ENCODE measurements at regions not wholly inside any gene's neighbourhood (a gene's known extent, or its start where the extent isn't known, plus 50 kb on each side); places are given as distances from the start of the nearest gene placed in this dataset.

DNA sequence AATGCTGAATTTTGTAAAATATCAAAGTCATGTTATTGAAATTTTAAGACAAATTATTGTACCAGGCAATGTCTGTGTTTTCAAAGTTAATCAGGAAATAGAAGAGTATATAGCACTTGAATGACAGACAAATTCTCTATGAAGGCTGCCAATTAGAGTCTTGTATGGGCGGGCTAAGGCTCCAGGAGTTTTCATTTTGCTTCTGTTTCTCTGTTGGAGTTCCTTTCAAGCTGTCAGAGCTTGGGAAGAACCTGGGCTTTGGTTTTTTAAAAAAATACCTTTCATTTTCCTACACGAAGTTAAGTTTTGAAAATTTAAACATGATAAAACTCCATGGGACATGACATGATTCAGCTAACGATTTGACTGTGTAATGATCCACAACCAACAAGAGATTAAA lies 339.0 kb upstream of the KCNH7 start:
- TF ChIP-seq, protein P1, sequence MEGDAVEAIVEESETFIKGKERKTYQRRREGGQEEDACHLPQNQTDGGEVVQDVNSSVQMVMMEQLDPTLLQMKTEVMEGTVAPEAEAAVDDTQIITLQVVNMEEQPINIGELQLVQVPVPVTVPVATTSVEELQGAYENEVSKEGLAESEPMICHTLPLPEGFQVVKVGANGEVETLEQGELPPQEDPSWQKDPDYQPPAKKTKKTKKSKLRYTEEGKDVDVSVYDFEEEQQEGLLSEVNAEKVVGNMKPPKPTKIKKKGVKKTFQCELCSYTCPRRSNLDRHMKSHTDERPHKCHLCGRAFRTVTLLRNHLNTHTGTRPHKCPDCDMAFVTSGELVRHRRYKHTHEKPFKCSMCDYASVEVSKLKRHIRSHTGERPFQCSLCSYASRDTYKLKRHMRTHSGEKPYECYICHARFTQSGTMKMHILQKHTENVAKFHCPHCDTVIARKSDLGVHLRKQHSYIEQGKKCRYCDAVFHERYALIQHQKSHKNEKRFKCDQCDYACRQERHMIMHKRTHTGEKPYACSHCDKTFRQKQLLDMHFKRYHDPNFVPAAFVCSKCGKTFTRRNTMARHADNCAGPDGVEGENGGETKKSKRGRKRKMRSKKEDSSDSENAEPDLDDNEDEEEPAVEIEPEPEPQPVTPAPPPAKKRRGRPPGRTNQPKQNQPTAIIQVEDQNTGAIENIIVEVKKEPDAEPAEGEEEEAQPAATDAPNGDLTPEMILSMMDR (IDR thresholded peaks at IDR 0.05), result no peak
- no peak for TF ChIP-seq POLR2A (IDR thresholded peaks at IDR 0.05)
